Hematopoietic multipotent progenitor cell (in vitro differentiated cells): ENCODE measurements at regions not wholly inside any gene's neighbourhood (a gene's known extent, or its start where the extent isn't known, plus 50 kb on each side); places are given as distances from the start of the nearest gene placed in this dataset.
"Not testable (repeated sequence)": the region's sequence is repeated elsewhere in the genome, so short reads cannot be mapped to it uniquely, and the experiment has no call there.

Experiments
- DNase-seq, 3 donors: peaks; one replicate each; pipeline ENCODE4 v3.0.0-alpha.2; 2011 to 2015; ENCODE audit warnings: low read depth in 2 of 3, low spot score in 2 of 3

- DNase-seq = no peak
Measured at GRCh38 chr6:81878479-81878878, 126.0 kb upstream of the TENT5A start.

GRCh38 chr6:81876971-81877370 is 124.5 kb upstream of the TENT5A start:
- no peak for DNase-seq

GRCh38 chr6:81875782-81876293 is 123.4 kb upstream of the TENT5A start:
- DNase-seq = no peak

- not testable (repeated sequence) for DNase-seq
Measured at GRCh38 chr6:81869749-81870508, 117.4 kb upstream of the TENT5A start.

- no peak for DNase-seq
Measured at GRCh38 chr6:81865712-81866111, 113.2 kb upstream of the TENT5A start.

GRCh38 chr6:81864124-81864523 is 111.6 kb upstream of the TENT5A start:
- DNase-seq = no peak

GRCh38 chr6:81863123-81863522 is 110.6 kb upstream of the TENT5A start:
- DNase-seq = no peak

- DNase-seq = no peak
Measured at GRCh38 chr6:81861281-81861680, 108.8 kb upstream of the TENT5A start.

- DNase-seq = no peak
Measured at GRCh38 chr6:81859884-81860283, 107.4 kb upstream of the TENT5A start.

- DNase-seq = no peak
Measured at GRCh38 chr6:81857812-81858211, 105.3 kb upstream of the TENT5A start.

- no peak for DNase-seq
Measured at GRCh38 chr6:81856872-81857271, 104.4 kb upstream of the TENT5A start.

- DNase-seq = no peak
Measured at GRCh38 chr6:81854474-81854873, 102.0 kb upstream of the TENT5A start.

GRCh38 chr6:81853975-81854374 is 101.5 kb upstream of the TENT5A start:
- no peak for DNase-seq

- DNase-seq = no peak
Measured at GRCh38 chr6:81849248-81849647, 96.8 kb upstream of the TENT5A start.

- no peak for DNase-seq
Measured at GRCh38 chr6:81847866-81848265, 95.4 kb upstream of the TENT5A start.

GRCh38 chr6:81844686-81845085 is 92.2 kb upstream of the TENT5A start:
- no peak for DNase-seq

- DNase-seq = no peak
Measured at GRCh38 chr6:81843302-81843701, 90.8 kb upstream of the TENT5A start.

GRCh38 chr6:81842254-81842653 is 89.8 kb upstream of the TENT5A start:
- DNase-seq = no peak

- DNase-seq = peak in 2 of 3 donors; percentile 22 to 58
Measured at GRCh38 chr6:81838724-81839426, 86.4 kb upstream of the TENT5A start.

GRCh38 chr6:81838031-81838430 is 85.5 kb upstream of the TENT5A start:
- peak in 1 of 3 donors; percentile 34 for DNase-seq

- DNase-seq = no peak
Measured at GRCh38 chr6:81834141-81834681, 81.7 kb upstream of the TENT5A start.

GRCh38 chr6:81832304-81832703 is 79.8 kb upstream of the TENT5A start:
- no peak for DNase-seq
